ENCODE measurements at regions not wholly inside any gene's neighbourhood (a gene's known extent, or its start where the extent isn't known, plus 50 kb on each side); places are given as distances from the start of the nearest gene placed in this dataset.

DNA sequence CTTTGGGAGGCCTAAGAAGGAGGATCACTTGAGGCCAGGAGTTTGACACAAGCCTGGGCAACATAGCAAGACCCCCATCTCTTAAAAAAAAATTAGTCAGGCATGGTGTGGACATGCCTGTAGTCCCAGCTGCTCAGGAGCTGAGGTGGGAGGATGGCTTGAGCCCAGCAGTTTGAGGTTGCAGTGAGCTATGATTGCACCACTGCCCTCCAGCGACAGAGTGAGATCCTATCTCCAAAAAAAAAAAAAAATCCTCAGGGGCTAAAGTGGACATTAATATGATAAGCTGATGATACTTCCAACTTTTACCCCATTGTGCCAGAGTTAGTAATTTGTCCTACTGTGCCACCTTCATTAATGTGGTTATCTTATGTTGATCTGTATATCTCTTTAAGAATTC, 327.8 kb upstream of the FMN2 start:
- Histone ChIP-seq H3K27me3 (no peaks in the 10 kb centered on the region), H3K27ac (no peak overlapping the region), H3K4me1 (no peaks in the 10 kb centered on the region), H3K4me3 (no peak overlapping the region), H3K36me3 (no peaks in the 10 kb centered on the region), H3K9me3 (no peaks in the 10 kb centered on the region)
- DNase-seq, result no peak
- 80 to 81% methylated on average over 1 of the region's 1 CpG for WGBS, 2 donors
- TF ChIP-seq POLR2AphosphoS5 (IDR thresholded peaks at IDR 0.05) (no peak), EP300 (IDR thresholded peaks at IDR 0.05) (no peak), POLR2A (IDR thresholded peaks at IDR 0.05) (no peak), CTCF (IDR thresholded peaks at IDR 0.05) (no peak)
- no peak for ATAC-seq (ENCODE audit: low FRiP score in 2 of 2)

DNA sequence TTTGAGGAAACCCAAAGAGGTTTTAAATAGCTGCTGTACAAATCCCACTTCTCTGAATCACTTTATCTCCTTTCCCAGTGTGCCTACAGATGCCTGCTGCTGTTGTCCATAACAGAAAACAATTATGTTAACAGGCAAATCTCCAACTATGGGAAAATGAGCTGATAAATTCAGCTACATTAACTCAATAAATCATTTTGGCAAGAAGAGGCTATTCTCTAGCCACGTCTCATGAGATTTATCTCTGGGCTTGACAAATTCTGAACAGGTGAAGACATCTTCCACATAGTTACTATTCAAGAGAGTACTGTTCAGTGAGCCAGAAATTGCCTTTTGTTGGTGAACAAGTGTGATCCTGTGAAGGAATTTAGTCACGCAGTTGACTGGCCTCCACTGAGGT, 327.1 kb upstream of the FMN2 start:
- no peak overlapping the region for H3K4me3 ChIP-seq
- H3K36me3 ChIP-seq, result no peaks in the 10 kb centered on the region
- 75 to 88% methylated on average over 2 of the region's 2 CpGs for WGBS, 2 donors
- no peak for DNase-seq
- H3K27me3 ChIP-seq, result no peaks in the 10 kb centered on the region
- ATAC-seq (ENCODE audit: low FRiP score in 2 of 2), result no peak
- no peaks in the 10 kb centered on the region for H3K4me1 ChIP-seq
- no peaks in the 10 kb centered on the region for H3K9me3 ChIP-seq
- no peak overlapping the region for H3K27ac ChIP-seq
- TF ChIP-seq POLR2AphosphoS5 (IDR thresholded peaks at IDR 0.05), result no peak
- no peak for TF ChIP-seq POLR2A (IDR thresholded peaks at IDR 0.05)
- TF ChIP-seq CTCF (IDR thresholded peaks at IDR 0.05), result no peak
- no peak for TF ChIP-seq EP300 (IDR thresholded peaks at IDR 0.05)

- Histone ChIP-seq H3K36me3 (no peaks in the 10 kb centered on the region), H3K4me1 (no peaks in the 10 kb centered on the region), H3K9me3 (no peaks in the 10 kb centered on the region), H3K27me3 (no peaks in the 10 kb centered on the region), H3K4me3 (no peak overlapping the region), H3K27ac (no peak overlapping the region)
- TF ChIP-seq CTCF (IDR thresholded peaks at IDR 0.05) (no peak), POLR2A (IDR thresholded peaks at IDR 0.05) (no peak), EP300 (IDR thresholded peaks at IDR 0.05) (no peak), POLR2AphosphoS5 (IDR thresholded peaks at IDR 0.05) (no peak)
- no peak for DNase-seq
- no peak for ATAC-seq (ENCODE audit: low FRiP score in 2 of 2)
- WGBS, 2 donors, result 88 to 95% methylated on average over 5 of the region's 5 CpGs
These were observed 326.5 kb upstream of the FMN2 start for GRCh38 chr1:239765163-239765562.

DNA sequence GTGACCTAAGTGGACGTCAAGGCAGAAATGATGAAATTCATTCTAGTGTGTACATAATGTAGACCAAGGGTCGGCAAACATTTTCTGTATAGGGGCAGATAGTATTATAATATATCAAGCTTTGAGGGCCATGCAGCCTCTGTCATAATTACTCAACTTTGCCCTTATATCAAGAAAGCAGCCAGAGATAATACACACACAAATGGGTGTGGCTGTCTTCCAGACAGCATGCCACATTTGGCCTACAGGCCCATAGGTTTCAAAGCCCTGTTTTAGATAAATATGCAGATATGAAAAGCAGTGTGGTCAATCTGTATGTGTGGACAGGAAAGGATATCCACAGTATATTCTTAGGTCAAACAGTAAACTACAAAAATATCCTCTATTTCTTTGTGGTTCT, 320.1 kb upstream of the FMN2 start:
- Histone ChIP-seq H3K27ac (no peak overlapping the region), H3K27me3 (no peaks in the 10 kb centered on the region), H3K36me3 (no peaks in the 10 kb centered on the region), H3K4me1 (no peaks in the 10 kb centered on the region), H3K9me3 (no peaks in the 10 kb centered on the region), H3K4me3 (no peak overlapping the region)
- no peak for ATAC-seq (ENCODE audit: low FRiP score in 2 of 2)
- no peak for DNase-seq
- 82 to 84% methylated on average over 2 of the region's 2 CpGs for WGBS, 2 donors
- TF ChIP-seq POLR2A (IDR thresholded peaks at IDR 0.05), result no peak
- TF ChIP-seq POLR2AphosphoS5 (IDR thresholded peaks at IDR 0.05), result no peak
- TF ChIP-seq CTCF (IDR thresholded peaks at IDR 0.05), result no peak
- no peak for TF ChIP-seq EP300 (IDR thresholded peaks at IDR 0.05)

DNA sequence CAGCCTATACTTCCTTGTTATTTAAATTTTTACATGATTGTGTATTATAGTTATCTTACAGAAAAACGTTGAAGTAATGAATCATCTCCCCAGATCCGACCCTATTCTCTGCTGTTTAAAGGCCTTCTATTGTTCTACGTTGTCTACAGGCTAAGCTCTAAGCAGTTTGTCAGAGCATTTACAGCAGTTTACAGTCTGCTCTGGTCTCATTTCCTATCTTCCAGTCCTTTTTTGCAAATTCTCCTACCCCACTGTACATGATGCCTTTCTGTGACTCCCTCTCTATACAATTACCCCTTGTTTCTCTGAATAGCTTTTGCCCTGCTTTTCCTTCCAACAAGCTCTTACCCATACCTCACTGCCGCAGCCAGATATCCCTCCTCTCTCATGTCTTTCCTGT, 319.2 kb upstream of the FMN2 start:
- TF ChIP-seq CTCF (IDR thresholded peaks at IDR 0.05) (no peak), POLR2A (IDR thresholded peaks at IDR 0.05) (no peak)
- Histone ChIP-seq H3K36me3 (no peaks in the 10 kb centered on the region), H3K9me3 (no peaks in the 10 kb centered on the region), H3K27me3 (no peaks in the 10 kb centered on the region), H3K4me3 (no peak overlapping the region), H3K4me1 (no peaks in the 10 kb centered on the region), H3K27ac (no peak overlapping the region)
- DNase-seq (no peak), ATAC-seq (ENCODE audit: low FRiP score in 2 of 2) (no peak)
- WGBS, 2 donors, result 81 to 91% methylated on average over 4 of the region's 4 CpGs
